ENCODE measurements at regions not wholly inside any gene's neighbourhood (a gene's known extent, or its start where the extent isn't known, plus 50 kb on each side); places are given as distances from the start of the nearest gene placed in this dataset.

DNA sequence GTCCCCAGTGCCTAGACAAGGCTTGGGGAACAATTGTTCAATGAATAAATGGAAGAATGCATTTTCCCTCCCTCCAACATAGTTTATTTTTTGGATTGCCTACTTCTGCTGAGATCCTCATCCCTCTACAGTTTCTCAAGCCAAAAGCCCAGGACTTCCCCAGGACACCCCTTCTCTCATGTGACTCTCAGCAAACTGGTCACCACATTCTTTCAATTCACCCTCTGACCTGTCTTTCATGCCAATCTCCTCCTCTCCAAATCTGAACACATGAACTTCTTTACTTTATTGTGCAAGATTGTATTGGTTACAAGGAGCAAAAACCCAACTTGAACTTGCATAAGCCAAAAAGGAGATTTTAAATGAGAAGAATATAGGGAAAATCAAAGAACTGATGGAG is 103.2 kb upstream of the JUN start:
- TF ChIP-seq, protein P1, sequence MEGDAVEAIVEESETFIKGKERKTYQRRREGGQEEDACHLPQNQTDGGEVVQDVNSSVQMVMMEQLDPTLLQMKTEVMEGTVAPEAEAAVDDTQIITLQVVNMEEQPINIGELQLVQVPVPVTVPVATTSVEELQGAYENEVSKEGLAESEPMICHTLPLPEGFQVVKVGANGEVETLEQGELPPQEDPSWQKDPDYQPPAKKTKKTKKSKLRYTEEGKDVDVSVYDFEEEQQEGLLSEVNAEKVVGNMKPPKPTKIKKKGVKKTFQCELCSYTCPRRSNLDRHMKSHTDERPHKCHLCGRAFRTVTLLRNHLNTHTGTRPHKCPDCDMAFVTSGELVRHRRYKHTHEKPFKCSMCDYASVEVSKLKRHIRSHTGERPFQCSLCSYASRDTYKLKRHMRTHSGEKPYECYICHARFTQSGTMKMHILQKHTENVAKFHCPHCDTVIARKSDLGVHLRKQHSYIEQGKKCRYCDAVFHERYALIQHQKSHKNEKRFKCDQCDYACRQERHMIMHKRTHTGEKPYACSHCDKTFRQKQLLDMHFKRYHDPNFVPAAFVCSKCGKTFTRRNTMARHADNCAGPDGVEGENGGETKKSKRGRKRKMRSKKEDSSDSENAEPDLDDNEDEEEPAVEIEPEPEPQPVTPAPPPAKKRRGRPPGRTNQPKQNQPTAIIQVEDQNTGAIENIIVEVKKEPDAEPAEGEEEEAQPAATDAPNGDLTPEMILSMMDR (IDR thresholded peaks at IDR 0.05): no peak
- TF ChIP-seq EP300 (IDR thresholded peaks at IDR 0.05): no peak
